ENCODE measurements at regions not wholly inside any gene's neighbourhood (a gene's known extent, or its start where the extent isn't known, plus 50 kb on each side); places are given as distances from the start of the nearest gene placed in this dataset.

GRCh38 chr5:74382987-74383593, 257.4 kb downstream of the ENC1 start:
- Histone ChIP-seq H3K9me2 (ENCODE audit: insufficient read depth, low read length) (no peaks in the 10 kb centered on the region), H3K36me3 (ENCODE audit: insufficient read depth, low read length) (no peaks in the 10 kb centered on the region), H3K9ac (ENCODE audit: low read length) (peak overlapping the region; percentile 10), H3F3A (ENCODE audit: insufficient read depth, low read length, poor library complexity, severe bottlenecking) (peaks cover 6% of the 10 kb centered on the region), H3K27ac (ENCODE audit: low read length) (peak overlapping the region; percentile 59), H2AFZ (ENCODE audit: low read depth, low read length) (no peak overlapping the region), H4K20me1 (ENCODE audit: insufficient read depth) (no peaks in the 10 kb centered on the region), H3K79me2 (replicated peaks; ENCODE audit: insufficient read depth, low read length) (no peaks in the 10 kb centered on the region), H3K9me3 (ENCODE audit: low read length) (no peaks in the 10 kb centered on the region), H3K27me3 (ENCODE audit: insufficient read depth, low read depth, low read length) (no peaks in the 10 kb centered on the region), H3K4me2 (ENCODE audit: low read length) (no peak overlapping the region), H3K4me3 (ENCODE audit: low read length) (peak overlapping the region; percentile 16)
- no peak for TF ChIP-seq MXI1 (conservative IDR thresholded peaks at IDR 0.05; ENCODE audit: poor library complexity, severe bottlenecking)
- TF ChIP-seq EP300 (conservative IDR thresholded peaks at IDR 0.05; ENCODE audit: poor library complexity, severe bottlenecking) = peak; percentile 12

GRCh38 chr5:74382123-74382855, 258.2 kb downstream of the ENC1 start:
- Histone ChIP-seq H2AFZ (ENCODE audit: low read depth, low read length) (no peak overlapping the region), H3F3A (ENCODE audit: insufficient read depth, low read length, poor library complexity, severe bottlenecking) (peaks cover 6% of the 10 kb centered on the region), H3K4me2 (ENCODE audit: low read length) (no peak overlapping the region), H3K4me3 (ENCODE audit: low read length) (no peak overlapping the region), H3K79me2 (replicated peaks; ENCODE audit: insufficient read depth, low read length) (no peaks in the 10 kb centered on the region), H3K9ac (ENCODE audit: low read length) (no peak overlapping the region), H3K27ac (ENCODE audit: low read length) (peak overlapping the region; percentile 59), H3K36me3 (ENCODE audit: insufficient read depth, low read length) (no peaks in the 10 kb centered on the region), H3K9me3 (ENCODE audit: low read length) (no peaks in the 10 kb centered on the region), H3K9me2 (ENCODE audit: insufficient read depth, low read length) (no peaks in the 10 kb centered on the region), H4K20me1 (ENCODE audit: insufficient read depth) (no peaks in the 10 kb centered on the region), H3K27me3 (ENCODE audit: insufficient read depth, low read depth, low read length) (no peaks in the 10 kb centered on the region)
- TF ChIP-seq POLR2AphosphoS5 (IDR thresholded peaks at IDR 0.05) = no peak
- no peak for TF ChIP-seq TAF1 (IDR thresholded peaks at IDR 0.05; ENCODE audit: low read depth)
- TF ChIP-seq RAD21 (conservative IDR thresholded peaks at IDR 0.05) = no peak
- no peak for TF ChIP-seq SMC3 (conservative IDR thresholded peaks at IDR 0.05; ENCODE audit: poor library complexity)
- TF ChIP-seq EP300 (conservative IDR thresholded peaks at IDR 0.05; ENCODE audit: poor library complexity, severe bottlenecking) = no peak
- TF ChIP-seq EZH2 (IDR thresholded peaks at IDR 0.05; ENCODE audit: borderline replicate concordance, insufficient read depth, low read length, poor library complexity, severe bottlenecking) = no peak
- TF ChIP-seq MXI1 (conservative IDR thresholded peaks at IDR 0.05; ENCODE audit: poor library complexity, severe bottlenecking) = no peak
- no peak for TF ChIP-seq CTCF (IDR thresholded peaks at IDR 0.05; ENCODE audit: poor library complexity, severe bottlenecking)
- TF ChIP-seq REST (IDR thresholded peaks at IDR 0.05; ENCODE audit: borderline replicate concordance) = no peak
